K562 (cell line): ENCODE measurements at regions not wholly inside any gene's neighbourhood (a gene's known extent, or its start where the extent isn't known, plus 50 kb on each side); places are given as distances from the start of the nearest gene placed in this dataset.

ENCODE experiments used
- ATAC-seq: fragments of 200-7000 bp; cut with Tn5 transposase; 3 replicates; pipeline ENCODE4 v1.9.1; 2020; ENCODE audit warnings: moderate library complexity
- BruUV-seq: library from RNA; stranded (reverse); fragments of 400-500 nt; replicated peaks from 2 replicates; lab custom pipeline; 2021; lab: Mats Ljungman, UMichigan
- CTCF ChIA-PET: fragments of 300-600 bp; formaldehyde crosslinking; extraction: SDS; loops from one replicate; lab custom pipeline; 2021; ENCODE audit warnings: low intra/inter-chr PET ratio; lab: Yijun Ruan, JAX
- POLR2A ChIA-PET: fragments of 300-600, 350-650 bp; sonication (Branson Sonifier 250); formaldehyde crosslinking; extraction: SDS; loops from one replicate; lab custom pipeline; 2021; ENCODE audit warnings: antibody characterized with exemption, inconsistent platforms; lab: Yijun Ruan, JAX
- DNase-seq, 4 experiments: peaks; one replicate each; pipeline versions ENCODE4 v3.0.0 to v3.0.0-alpha.2; 2011 to 2018; ENCODE audit warnings: low spot score in 3 of 4, mixed read lengths in 3 of 4; ENCODE audit errors: extremely low read depth in 1 of 4
- FAIRE-seq: peaks from 2 replicates; lab custom pipeline; 2011; peaks lifted over from hg19 to GRCh38; lab: Jason Lieb, UNC
- H2AFZ ChIP-seq: 2 replicates; pipeline ENCODE4 v1.6.0; 2011; ENCODE audit warnings: low read depth, low read length, control low read depth, inconsistent platforms
- H3K27ac ChIP-seq: fragments of 200-600 bp; 3 replicates; pipeline ENCODE4 v1.8.0; 2011; ENCODE audit warnings: low read depth, mild to moderate bottlenecking, control low read depth, inconsistent platforms, low read length, moderate library complexity, mixed read lengths; ENCODE audit errors: extremely low read depth
- H3K27me3 ChIP-seq, 2 experiments: fragments of 300-600 bp in 1 of 2; 2 replicates in 1 of 2; 3 replicates in 1 of 2; pipeline versions ENCODE4 v1.6.0 to v1.8.0; 2011; ENCODE audit warnings: inconsistent platforms in 2 of 2, low read length in 2 of 2, mild to moderate bottlenecking in 1 of 2, mixed read lengths in 1 of 2, moderate library complexity in 1 of 2; ENCODE audit not compliant: control insufficient read depth in 2 of 2, insufficient read depth in 2 of 2
- H3K36me3 ChIP-seq: fragments of 300-600 bp; 3 replicates; pipeline ENCODE4 v1.8.0; 2011; ENCODE audit warnings: mild to moderate bottlenecking, low read length, inconsistent platforms; ENCODE audit not compliant: control insufficient read depth, insufficient read depth
- H3K4me1 ChIP-seq, 2 experiments: fragments of 200-600 bp in 1 of 2; replicated peaks in 1 of 2; 2 replicates in 1 of 2; 3 replicates in 1 of 2; pipeline versions ENCODE4 v1.5.1 to v1.8.0; 2011; ENCODE audit warnings: inconsistent platforms in 2 of 2, low read length in 2 of 2, mild to moderate bottlenecking in 1 of 2, mixed read lengths in 1 of 2, moderate library complexity in 1 of 2; ENCODE audit not compliant: control insufficient read depth in 2 of 2, insufficient read depth in 2 of 2
- H3K4me2 ChIP-seq: 2 replicates; pipeline ENCODE4 v1.6.1; 2011; ENCODE audit warnings: low read length, control low read depth, inconsistent platforms, mixed read lengths; ENCODE audit not compliant: insufficient read depth
- H3K4me3 ChIP-seq: fragments of 200-600 bp; sonication (generic), shearing (Covaris generic); 2 replicates; pipeline ENCODE4 v1.5.1; 2016; ENCODE audit warnings: control low read depth, inconsistent platforms
- H3K79me2 ChIP-seq: fragments of 200-600 bp; 3 replicates; pipeline ENCODE4 v1.8.0; 2011; ENCODE audit warnings: low read length, inconsistent platforms; ENCODE audit not compliant: control insufficient read depth, insufficient read depth
- H3K9ac ChIP-seq, 2 experiments: 2 replicates each; pipeline versions ENCODE4 v1.6.0 to v1.6.1; 2011; ENCODE audit warnings: low read depth in 2 of 2, low read length in 2 of 2, control low read depth in 1 of 2, inconsistent platforms in 1 of 2, mild to moderate bottlenecking in 1 of 2, mixed read lengths in 1 of 2; ENCODE audit not compliant: insufficient read depth in 1 of 2
- H3K9me1 ChIP-seq: one replicate; pipeline ENCODE4 v1.6.0; 2011; ENCODE audit warnings: inconsistent platforms, mild to moderate bottlenecking, low read length, moderate library complexity; ENCODE audit not compliant: control insufficient read depth, insufficient read depth
- H3K9me3 ChIP-seq: replicated peaks from 2 replicates; pipeline ENCODE4 v1.5.1; 2011; ENCODE audit warnings: low read depth, low read length, inconsistent platforms; ENCODE audit not compliant: control insufficient read depth, insufficient read depth
- H4K20me1 ChIP-seq: replicated peaks from 2 replicates; pipeline ENCODE4 v1.6.1; 2011; ENCODE audit warnings: low read length, inconsistent platforms, mixed read lengths; ENCODE audit not compliant: control insufficient read depth, insufficient read depth
- CCAR2 ChIP-seq: fragments of 200-400 bp; formaldehyde crosslinking; IDR thresholded peaks from 2 replicates; pipeline ENCODE4 v1.6.1; 2017; ENCODE audit warnings: mild to moderate bottlenecking, low read depth, low read length
- RNF219 ChIP-seq: fragments of 250-450 bp; sonication (Bioruptor Pico); IDR thresholded peaks from 2 replicates; pipeline ENCODE4 v1.5.0; 2022; ENCODE audit warnings: mild to moderate bottlenecking
- SETDB1 ChIP-seq: IDR thresholded peaks from one replicate; pipeline ENCODE4 v1.6.1; 2012; ENCODE audit warnings: low read length, control low read depth, inconsistent platforms
- SMARCE1 ChIP-seq: fragments of 450-650 bp; IDR thresholded peaks from 2 replicates; pipeline ENCODE4 v1.7.1; 2016; ENCODE audit warnings: mild to moderate bottlenecking
- STAT5A ChIP-seq: IDR thresholded peaks from 2 replicates; pipeline ENCODE4 v1.6.1; 2012; ENCODE audit warnings: low read length, inconsistent platforms, borderline replicate concordance
- ZBTB5 ChIP-seq: fragments of 450-650 bp; IDR thresholded peaks from 2 replicates; pipeline ENCODE4 v1.6.1; 2017; ENCODE audit warnings: antibody characterized with exemption
- ZNF3 ChIP-seq: fragments of 250-450 bp; sonication (Bioruptor Pico); IDR thresholded peaks from 2 replicates; pipeline ENCODE4 v1.5.0; 2021; ENCODE audit warnings: mild to moderate bottlenecking, moderate library complexity
- WGBS: fragments of 100-300 bp; shearing (Covaris generic); methylation state at CpG from one replicate; pipeline ENCODE4 v1.1.6; 2016; ENCODE audit warnings: low coverage, mixed read lengths; ENCODE audit not compliant: insufficient coverage; ENCODE audit errors: missing lambda C conversion rate; 5-methylcytosine and 5-hydroxymethylcytosine counted together
- in situ Hi-C: fragments of 300-500 bp; cut with MboI; formaldehyde crosslinking; loops from 4 replicates; pipeline ENCODE4 v1.15.0; 2018; ENCODE audit warnings: inconsistent platforms, mixed read lengths
- intact Hi-C: fragments of 100-400 bp; cut with micrococcal nuclease; formaldehyde crosslinking; loops from 2 replicates; pipeline ENCODE4 v1.14.2; 2022

GRCh38 chr10:131544495-131544894 is 233.0 kb upstream of the TCERG1L start:
- no peak for FAIRE-seq
- intact Hi-C loops (no loop called here), in situ Hi-C loops (no loop called here)
- no peaks in the 10 kb centered on the region for H3K79me2 ChIP-seq
- no peaks in the 10 kb centered on the region for H3K36me3 ChIP-seq
- H3K9me3 ChIP-seq = no peaks in the 10 kb centered on the region
- CTCF ChIA-PET = interaction anchor here (0.7 kb wide), 1 partner anchor 1610 kb away, joined by 3 read pairs; no protein-coding TSS in a partner anchor
- no TSS peak for BruUV-seq
- H3K4me2 ChIP-seq = no peak overlapping the region
- POLR2A ChIA-PET = no interaction called here
- no peaks in the 10 kb centered on the region for H3K9me1 ChIP-seq
- H3K27me3 ChIP-seq = peaks cover 0 to 22% of the 10 kb centered on the region in 2 experiments; a peak in 1 of 5 replicates
- no peak overlapping the region for H3K27ac ChIP-seq
- H3K4me1 ChIP-seq = no peaks in the 10 kb centered on the region
- no peak overlapping the region for H3K9ac ChIP-seq
- WGBS = 0% methylated on average over 7 of the region's 8 CpGs
- H3K4me3 ChIP-seq = no peak overlapping the region
- no peak for DNase-seq
- TF ChIP-seq SMARCE1 (no peak), CCAR2 (no peak), RNF219 (CRISPR knock-in tag) (no peak), STAT5A (no peak), SETDB1 (no peak), ZBTB5 (no peak), ZNF3 (CRISPR knock-in tag) (no peak)
- TF ChIP-seq, all 486 proteins: peak for 0
- no peak for ATAC-seq
- Histone ChIP-seq H4K20me1 (no peaks in the 10 kb centered on the region; the same call in 1 of the 2 replicates), H2AFZ (no peak overlapping the region)
